H1 (cell line): ENCODE measurements at regions not wholly inside any gene's neighbourhood (a gene's known extent, or its start where the extent isn't known, plus 50 kb on each side); places are given as distances from the start of the nearest gene placed in this dataset.
A peak's percentile ranks its signal among the peaks of the same experiment; 100 is the strongest.

Source experiments
- CTCF ChIA-PET: fragments of 300-600 bp; sonication (Branson Sonifier 250); formaldehyde crosslinking; loops from one replicate; lab custom pipeline; 2021; ENCODE audit not compliant: partially characterized antibody; lab: Charles Lee
- POLR2A ChIA-PET: fragments of 300-600 bp; sonication (Branson Sonifier 250); formaldehyde crosslinking; loops from one replicate; lab custom pipeline; 2021; ENCODE audit warnings: inconsistent platforms; ENCODE audit not compliant: partially characterized antibody; lab: Charles Lee
- DNase-seq, 2 experiments: peaks; one replicate each; pipeline versions ENCODE4 v3.0.0 to v3.0.0-alpha.2; 2010 to 2022; ENCODE audit warnings: low spot score in 2 of 2, low read depth in 1 of 2, mixed read lengths in 1 of 2
- FAIRE-seq: peaks from 2 replicates; lab custom pipeline; 2011; peaks lifted over from hg19 to GRCh38; lab: Jason Lieb, UNC
- H2AFZ ChIP-seq: 2 replicates; pipeline ENCODE4 v1.8.1; 2012; ENCODE audit warnings: low read length, inconsistent platforms
- H2AK5ac ChIP-seq: 2 replicates; pipeline ENCODE4 v1.6.1; 2013; ENCODE audit warnings: low read depth, low read length
- H2BK120ac ChIP-seq: replicated peaks from 2 replicates; pipeline ENCODE3; 2013; ENCODE audit warnings: low read depth, low read length, inconsistent platforms
- H2BK12ac ChIP-seq: 2 replicates; pipeline ENCODE4 v1.6.1; 2013; ENCODE audit warnings: low read depth, low read length
- H2BK15ac ChIP-seq: 2 replicates; pipeline ENCODE4 v1.6.1; 2013; ENCODE audit warnings: low read length
- H2BK20ac ChIP-seq: 2 replicates; pipeline ENCODE4 v1.6.1; 2013; ENCODE audit warnings: low read length
- H2BK5ac ChIP-seq: 2 replicates; pipeline ENCODE4 v1.6.1; 2013; ENCODE audit warnings: low read depth, low read length
- H3K14ac ChIP-seq: 2 replicates; pipeline ENCODE4 v1.6.1; 2013; ENCODE audit warnings: inconsistent platforms; ENCODE audit not compliant: insufficient read length
- H3K18ac ChIP-seq: 2 replicates; pipeline ENCODE4 v1.6.1; 2013; ENCODE audit warnings: low read length; ENCODE audit errors: extremely low read depth
- H3K23ac ChIP-seq: 2 replicates; pipeline ENCODE4 v1.6.1; 2013; ENCODE audit warnings: inconsistent platforms; ENCODE audit not compliant: insufficient read length
- H3K23me2 ChIP-seq: 2 replicates; pipeline ENCODE4 v1.6.1; 2013; ENCODE audit warnings: low read depth, low read length
- H3K27ac ChIP-seq: 2 replicates; pipeline ENCODE4 v1.6.1; 2011; ENCODE audit warnings: low read depth, low read length, inconsistent platforms
- H3K27me3 ChIP-seq, 4 experiments: replicated peaks in 1 of 4; 1 replicate in 1 of 4; 2 replicates in 3 of 4; pipeline versions ENCODE4 v1.6.1 to v1.8.1; 2011 to 2013; ENCODE audit warnings: low read length in 3 of 4, mild to moderate bottlenecking in 3 of 4, inconsistent platforms in 2 of 4, mixed read lengths in 2 of 4, moderate library complexity in 1 of 4; ENCODE audit not compliant: control insufficient read depth in 3 of 4, insufficient read depth in 3 of 4; ENCODE audit errors: extremely low read depth in 1 of 4
- H3K36me3 ChIP-seq, 4 experiments: 2 replicates each; pipeline versions ENCODE4 v1.6.1 to v1.8.1; 2011 to 2013; ENCODE audit warnings: mild to moderate bottlenecking in 4 of 4, low read length in 3 of 4, moderate library complexity in 2 of 4, control low read depth in 1 of 4, inconsistent platforms in 1 of 4; ENCODE audit not compliant: insufficient read depth in 4 of 4, control insufficient read depth in 2 of 4
- H3K4ac ChIP-seq: replicated peaks from 2 replicates; pipeline ENCODE3; 2013; ENCODE audit warnings: low read length, low read depth, mixed read lengths, inconsistent platforms; ENCODE audit not compliant: insufficient read length
- H3K4me1 ChIP-seq, 4 experiments: replicated peaks in 1 of 4; 1 replicate in 1 of 4; 2 replicates in 3 of 4; pipeline versions ENCODE4 v1.6.1 to v1.8.1; 2011 to 2013; ENCODE audit warnings: low read length in 3 of 4, inconsistent platforms in 2 of 4, mixed read lengths in 1 of 4; ENCODE audit not compliant: insufficient read depth in 4 of 4, control insufficient read depth in 3 of 4
- H3K4me2 ChIP-seq, 2 experiments: 2 replicates each; pipeline versions ENCODE4 v1.6.1 to v1.8.1; 2011 to 2013; ENCODE audit warnings: low read depth in 2 of 2, low read length in 2 of 2, control low read depth in 1 of 2, inconsistent platforms in 1 of 2, mild to moderate bottlenecking in 1 of 2; ENCODE audit not compliant: insufficient read depth in 1 of 2
- H3K4me3 ChIP-seq, 4 experiments: fragments of 200-600, 300-600 bp in 1 of 4; sonication (generic), shearing (Covaris generic), sonication (Bioruptor Twin) in 1 of 4; 2 replicates each; pipeline versions ENCODE4 v1.5.1 to v1.8.1; 2011 to 2016; ENCODE audit warnings: low read length in 4 of 4, low read depth in 3 of 4, control low read depth in 2 of 4, inconsistent platforms in 2 of 4, mild to moderate bottlenecking in 2 of 4, mixed read lengths in 1 of 4, moderate library complexity in 1 of 4; ENCODE audit not compliant: insufficient read depth in 2 of 4; ENCODE audit errors: extremely low read depth in 1 of 4
- H3K56ac ChIP-seq: replicated peaks from 2 replicates; pipeline ENCODE3; 2013; ENCODE audit warnings: low read depth, mild to moderate bottlenecking, mixed read lengths, low read length, inconsistent platforms; ENCODE audit not compliant: insufficient read length
- H3K79me1 ChIP-seq: 2 replicates; pipeline ENCODE4 v1.6.1; 2013; ENCODE audit warnings: low read depth, low read length, control low read depth
- H3K79me2 ChIP-seq, 2 experiments: 2 replicates each; pipeline versions ENCODE4 v1.6.1 to v1.8.1; 2012 to 2013; ENCODE audit warnings: low read length in 2 of 2, mild to moderate bottlenecking in 2 of 2, inconsistent platforms in 1 of 2; ENCODE audit not compliant: insufficient read depth in 2 of 2, control insufficient read depth in 1 of 2
- H3K9ac ChIP-seq, 4 experiments: replicated peaks in 1 of 4; 1 replicate in 1 of 4; 2 replicates in 3 of 4; pipeline versions ENCODE4 v1.6.1 to v1.8.1; 2011 to 2013; ENCODE audit warnings: low read depth in 3 of 4, low read length in 3 of 4, control low read depth in 2 of 4, mild to moderate bottlenecking in 2 of 4, moderate library complexity in 2 of 4, inconsistent platforms in 1 of 4; ENCODE audit errors: extremely low read depth in 1 of 4
- H3K9me3 ChIP-seq, 2 experiments: 2 replicates each; pipeline versions ENCODE4 v1.6.1 to v1.8.1; 2012 to 2013; ENCODE audit warnings: mild to moderate bottlenecking in 2 of 2, moderate library complexity in 2 of 2, control low read depth in 1 of 2, inconsistent platforms in 1 of 2, low read depth in 1 of 2, low read length in 1 of 2, mixed read lengths in 1 of 2; ENCODE audit not compliant: insufficient read depth in 2 of 2
- H4K20me1 ChIP-seq, 2 experiments: replicated peaks in 1 of 2; 2 replicates each; pipeline versions ENCODE3 to v1.8.1; 2011 to 2013; ENCODE audit warnings: inconsistent platforms in 2 of 2, low read length in 2 of 2, mild to moderate bottlenecking in 1 of 2; ENCODE audit not compliant: insufficient read depth in 2 of 2, control insufficient read depth in 1 of 2
- H4K5ac ChIP-seq: 2 replicates; pipeline ENCODE4 v1.6.1; 2013; ENCODE audit warnings: low read length, low read depth, mixed read lengths, inconsistent platforms; ENCODE audit not compliant: insufficient read length
- H4K8ac ChIP-seq: 2 replicates; pipeline ENCODE4 v1.8.0; 2013; ENCODE audit warnings: mild to moderate bottlenecking, moderate library complexity, low read length, inconsistent platforms; ENCODE audit not compliant: insufficient read depth; ENCODE audit errors: extremely low read depth
- H4K91ac ChIP-seq: replicated peaks from 2 replicates; pipeline ENCODE3; 2013; ENCODE audit warnings: low read length, mixed read lengths, inconsistent platforms; ENCODE audit not compliant: insufficient read length
- FOSL1 ChIP-seq: IDR thresholded peaks from 2 replicates; pipeline ENCODE4 v1.6.1; 2011; ENCODE audit warnings: mild to moderate bottlenecking, low read depth, low read length, moderate library complexity; ENCODE audit not compliant: insufficient read depth
- GTF2F1 ChIP-seq: IDR thresholded peaks from 2 replicates; pipeline ENCODE4 v1.6.1; 2012; ENCODE audit warnings: low read depth, low read length, improper control_type of control experiment, borderline replicate concordance
- KDM5A ChIP-seq: fragments of 200-600 bp; IDR thresholded peaks from 2 replicates; pipeline ENCODE4 v1.7.1; 2012; ENCODE audit warnings: mild to moderate bottlenecking, low read length, inconsistent platforms, mixed read lengths
- POLR2A ChIP-seq, 2 experiments: IDR thresholded peaks; 1 replicate in 1 of 2; 2 replicates in 1 of 2; pipeline ENCODE4 v1.6.1; 2011; ENCODE audit warnings: low read depth in 2 of 2, low read length in 2 of 2, mild to moderate bottlenecking in 2 of 2; ENCODE audit errors: control extremely low read depth in 1 of 2
- RAD21 ChIP-seq, 2 experiments: IDR thresholded peaks in 1 of 2; conservative IDR thresholded peaks in 1 of 2; 2 replicates each; pipeline ENCODE4 v1.6.1; 2011; ENCODE audit warnings: low read depth in 2 of 2, low read length in 2 of 2, improper control_type of control experiment in 1 of 2, inconsistent platforms in 1 of 2, mild to moderate bottlenecking in 1 of 2, moderate library complexity in 1 of 2
- SIRT6 ChIP-seq: IDR thresholded peaks from one replicate; pipeline ENCODE4 v1.7.1; 2012; ENCODE audit warnings: low read length, inconsistent platforms
- WGBS, 2 experiments: shearing (Covaris generic) in 1 of 2; methylation state at CpG; one replicate each; pipeline versions ENCODE4 v1.1.6 to v1.1.7; 2013 to 2015; ENCODE audit warnings: low lambda C conversion rate in 2 of 2, mixed read lengths in 2 of 2, inconsistent platforms in 1 of 2, low coverage in 1 of 2, missing lambda C conversion rate in 1 of 2; ENCODE audit not compliant: insufficient replicate concordance in 2 of 2, insufficient coverage in 1 of 2, insufficient read length in 1 of 2; ENCODE audit errors: extremely low coverage in 1 of 2, missing lambda C conversion rate in 1 of 2; 5-methylcytosine and 5-hydroxymethylcytosine counted together

GRCh38 chr18:27585602-27586173 lies 400.6 kb upstream of the CHST9 start:
- no peaks in the 10 kb centered on the region for H4K20me1 ChIP-seq
- H2BK20ac ChIP-seq = no peak overlapping the region
- WGBS, 2 experiments = 84% methylated on average over 10 of the region's 10 CpGs; no CpG with 5 or more reads in 1 of the 2 experiments
- no peaks in the 10 kb centered on the region for H3K36me3 ChIP-seq
- H2BK12ac ChIP-seq = no peak overlapping the region
- H3K9ac ChIP-seq = no peak overlapping the region
- H2BK5ac ChIP-seq = no peak overlapping the region
- H2AFZ ChIP-seq = no peak overlapping the region
- H3K14ac ChIP-seq = no peak overlapping the region
- H4K5ac ChIP-seq = no peak overlapping the region
- no peak overlapping the region; the same call in 1 of the 2 replicates for H4K8ac ChIP-seq
- H3K18ac ChIP-seq = no peak overlapping the region
- no peak overlapping the region for H2AK5ac ChIP-seq
- H3K9me3 ChIP-seq = peaks cover 6% of the 10 kb centered on the region in 2 experiments; a peak in 2 of 4 replicates
- H4K91ac ChIP-seq = no peak overlapping the region
- no peak overlapping the region for H3K27ac ChIP-seq
- H2BK120ac ChIP-seq = no peak overlapping the region
- H3K23me2 ChIP-seq = no peaks in the 10 kb centered on the region
- TF ChIP-seq GTF2F1 = no peak
- TF ChIP-seq FOSL1 = no peak
- no peak for TF ChIP-seq RAD21 (IDR thresholded peaks at IDR 0.05 in 1 of 2, conservative IDR thresholded peaks at IDR 0.05 in 1 of 2; ENCODE audit: low read depth in 2 of 2, low read length in 2 of 2)
- TF ChIP-seq KDM5A = no peak
- TF ChIP-seq POLR2A (IDR thresholded peaks at IDR 0.05; ENCODE audit: control extremely low read depth in 1 of 2, low read depth in 2 of 2, low read length in 2 of 2) = no peak
- no peak for TF ChIP-seq SIRT6
- no peaks in the 10 kb centered on the region for H3K79me1 ChIP-seq
- ChIA-PET POLR2A (interaction anchor here (1.0 kb wide), 1 partner anchor 24 kb away, joined by 3 read pairs; no protein-coding TSS in a partner anchor), CTCF (interaction anchor here (0.5 to 2.0 kb wide), 10 partner anchors 8 to 580 kb away, joined by 3 to 10 read pairs (median 4); no protein-coding TSS in a partner anchor)
- H3K27me3 ChIP-seq = no peaks in the 10 kb centered on the region
- no peak overlapping the region for H3K4ac ChIP-seq
- H2BK15ac ChIP-seq = no peak overlapping the region
- H3K79me2 ChIP-seq = no peaks in the 10 kb centered on the region
- no peak overlapping the region for H3K4me3 ChIP-seq
- H3K4me2 ChIP-seq = no peak overlapping the region
- H3K23ac ChIP-seq = no peak overlapping the region
- DNase-seq (no peak), FAIRE-seq (peak; percentile 28)
- no peak overlapping the region for H3K56ac ChIP-seq
- H3K4me1 ChIP-seq = no peaks in the 10 kb centered on the region; a peak in 1 of 7 replicates
